GM12891 (cell line): ENCODE measurements at regions not wholly inside any gene's neighbourhood (a gene's known extent, or its start where the extent isn't known, plus 50 kb on each side); places are given as distances from the start of the nearest gene placed in this dataset.

ENCODE experiments used
- PAX5 ChIP-seq: IDR thresholded peaks from 2 replicates; pipeline ENCODE4 v1.6.1; 2011; ENCODE audit warnings: low read length, moderate library complexity, mild to moderate bottlenecking; ENCODE audit not compliant: insufficient read depth, severe bottlenecking
- POLR2A ChIP-seq: IDR thresholded peaks from 2 replicates; pipeline ENCODE4 v1.6.1; 2011; ENCODE audit warnings: low read depth, low read length, control low read depth
- POLR2AphosphoS5 ChIP-seq: IDR thresholded peaks from 2 replicates; pipeline ENCODE4 v1.6.1; 2011; ENCODE audit warnings: low read depth, low read length, control low read depth
- POU2F2 ChIP-seq: IDR thresholded peaks from 2 replicates; pipeline ENCODE4 v1.6.1; 2011; ENCODE audit warnings: low read depth, mild to moderate bottlenecking, control low read depth, low read length, moderate library complexity
- SPI1 ChIP-seq: IDR thresholded peaks from 2 replicates; pipeline ENCODE4 v1.6.1; 2011; ENCODE audit warnings: low read depth, low read length, control low read depth
- TAF1 ChIP-seq: IDR thresholded peaks from 2 replicates; pipeline ENCODE4 v1.6.1; 2011; ENCODE audit warnings: low read depth, low read length, control low read depth

- TF ChIP-seq POLR2A (no peak), TAF1 (no peak), SPI1 (no peak), POLR2AphosphoS5 (no peak), PAX5 (no peak), POU2F2 (no peak)
Observed at GRCh38 chr11:135033540-135033939, 621.5 kb upstream of the B3GAT1 start.
